BLaER1 (cell line): ENCODE measurements at regions not wholly inside any gene's neighbourhood (a gene's known extent, or its start where the extent isn't known, plus 50 kb on each side); places are given as distances from the start of the nearest gene placed in this dataset.
"Not testable (repeated sequence)": the region's sequence is repeated elsewhere in the genome, so short reads cannot be mapped to it uniquely, and the experiment has no call there.

Experiments used
- H3K27ac ChIP-seq: shearing (Covaris generic); formaldehyde crosslinking; 2 replicates; pipeline ENCODE4 v1.8.1; 2022
- H3K27me3 ChIP-seq: shearing (Covaris generic); formaldehyde crosslinking; 2 replicates; pipeline ENCODE4 v1.8.1; 2022
- H3K36me3 ChIP-seq: shearing (Covaris generic); formaldehyde crosslinking; 2 replicates; pipeline ENCODE4 v1.8.1; 2022
- H3K4me1 ChIP-seq: shearing (Covaris generic); formaldehyde crosslinking; 2 replicates; pipeline ENCODE4 v1.8.1; 2022
- H3K4me2 ChIP-seq: shearing (Covaris generic); formaldehyde crosslinking; 2 replicates; pipeline ENCODE4 v1.8.1; 2022
- H3K4me3 ChIP-seq: shearing (Covaris generic); formaldehyde crosslinking; 2 replicates; pipeline ENCODE4 v1.8.1; 2022
- H3K9ac ChIP-seq: shearing (Covaris generic); formaldehyde crosslinking; 2 replicates; pipeline ENCODE4 v1.8.1; 2022
- H3K9me3 ChIP-seq: shearing (Covaris generic); formaldehyde crosslinking; 2 replicates; pipeline ENCODE4 v1.8.1; 2022
- H4K20me1 ChIP-seq: shearing (Covaris generic); formaldehyde crosslinking; 2 replicates; pipeline ENCODE4 v1.8.1; 2022
- Cebpa-rat ChIP-seq: shearing (Covaris generic); IDR thresholded peaks from 2 replicates; pipeline ENCODE4 v1.8.1; 2022

GRCh38 chr2:163081754-163082153, 243.2 kb upstream of the KCNH7 start:
- Histone ChIP-seq H3K36me3 (no peaks in the 10 kb centered on the region), H3K4me3 (no peak overlapping the region), H4K20me1 (no peaks in the 10 kb centered on the region), H3K4me1 (no peaks in the 10 kb centered on the region), H3K27me3 (no peaks in the 10 kb centered on the region), H3K9ac (no peak overlapping the region), H3K9me3 (no peaks in the 10 kb centered on the region), H3K4me2 (no peak overlapping the region), H3K27ac (no peak overlapping the region)
- TF ChIP-seq Cebpa-rat: no peak

- no peak for TF ChIP-seq Cebpa-rat
- H4K20me1 ChIP-seq: no peaks in the 10 kb centered on the region
- no peak overlapping the region for H3K4me2 ChIP-seq
- H3K27ac ChIP-seq: no peak overlapping the region
- H3K9me3 ChIP-seq: peaks cover 8% of the 10 kb centered on the region; the same call in 1 of the 2 replicates
- no peaks in the 10 kb centered on the region for H3K27me3 ChIP-seq
- H3K4me1 ChIP-seq: no peaks in the 10 kb centered on the region
- H3K9ac ChIP-seq: no peak overlapping the region
- H3K36me3 ChIP-seq: no peaks in the 10 kb centered on the region
- no peak overlapping the region for H3K4me3 ChIP-seq
These were observed 238.7 kb upstream of the KCNH7 start for GRCh38 chr2:163077241-163077640.

GRCh38 chr2:163066085-163066484, 227.5 kb upstream of the KCNH7 start:
- H3K4me1 ChIP-seq: no peaks in the 10 kb centered on the region
- no peak overlapping the region for H3K4me3 ChIP-seq
- H3K36me3 ChIP-seq: no peaks in the 10 kb centered on the region
- no peaks in the 10 kb centered on the region for H3K27me3 ChIP-seq
- H3K9me3 ChIP-seq: no peaks in the 10 kb centered on the region
- no peaks in the 10 kb centered on the region for H4K20me1 ChIP-seq
- no peak overlapping the region for H3K4me2 ChIP-seq
- no peak overlapping the region for H3K27ac ChIP-seq
- no peak for TF ChIP-seq Cebpa-rat
- H3K9ac ChIP-seq: no peak overlapping the region

- Histone ChIP-seq H3K36me3 (no peaks in the 10 kb centered on the region), H3K27ac (no peak overlapping the region), H3K4me2 (no peak overlapping the region), H3K9me3 (no peaks in the 10 kb centered on the region), H4K20me1 (no peaks in the 10 kb centered on the region), H3K4me1 (no peaks in the 10 kb centered on the region), H3K9ac (no peak overlapping the region), H3K4me3 (no peak overlapping the region), H3K27me3 (no peaks in the 10 kb centered on the region)
- TF ChIP-seq Cebpa-rat: no peak
These were observed 224.0 kb upstream of the KCNH7 start for GRCh38 chr2:163062524-163062923.

GRCh38 chr2:163046615-163047014, 208.0 kb upstream of the KCNH7 start:
- no peaks in the 10 kb centered on the region for H3K9me3 ChIP-seq
- TF ChIP-seq Cebpa-rat: no peak
- no peak overlapping the region for H3K27ac ChIP-seq
- H3K27me3 ChIP-seq: no peaks in the 10 kb centered on the region
- H3K36me3 ChIP-seq: no peaks in the 10 kb centered on the region
- no peak overlapping the region for H3K9ac ChIP-seq
- no peaks in the 10 kb centered on the region for H3K4me1 ChIP-seq
- no peaks in the 10 kb centered on the region for H4K20me1 ChIP-seq
- H3K4me3 ChIP-seq: no peak overlapping the region
- H3K4me2 ChIP-seq: no peak overlapping the region

- Histone ChIP-seq H4K20me1 (no peaks in the 10 kb centered on the region), H3K9me3 (no peaks in the 10 kb centered on the region), H3K27me3 (no peaks in the 10 kb centered on the region), H3K9ac (no peak overlapping the region), H3K4me3 (no peak overlapping the region), H3K4me1 (no peaks in the 10 kb centered on the region), H3K4me2 (no peak overlapping the region), H3K27ac (no peak overlapping the region), H3K36me3 (no peaks in the 10 kb centered on the region)
- no peak for TF ChIP-seq Cebpa-rat
These were observed 207.3 kb upstream of the KCNH7 start for GRCh38 chr2:163045830-163046229.

- Histone ChIP-seq H3K4me1 (no peaks in the 10 kb centered on the region), H4K20me1 (no peaks in the 10 kb centered on the region), H3K36me3 (no peaks in the 10 kb centered on the region), H3K4me2 (no peak overlapping the region), H3K9me3 (no peaks in the 10 kb centered on the region), H3K27me3 (no peaks in the 10 kb centered on the region), H3K9ac (no peak overlapping the region), H3K4me3 (no peak overlapping the region), H3K27ac (no peak overlapping the region)
- TF ChIP-seq Cebpa-rat: no peak
These were observed 205.5 kb upstream of the KCNH7 start for GRCh38 chr2:163044114-163044513.

GRCh38 chr2:163043201-163043600, 204.6 kb upstream of the KCNH7 start:
- no peak overlapping the region for H3K27ac ChIP-seq
- no peaks in the 10 kb centered on the region for H3K36me3 ChIP-seq
- no peak for TF ChIP-seq Cebpa-rat
- H3K4me1 ChIP-seq: no peaks in the 10 kb centered on the region
- no peaks in the 10 kb centered on the region for H4K20me1 ChIP-seq
- no peaks in the 10 kb centered on the region for H3K27me3 ChIP-seq
- H3K4me3 ChIP-seq: no peak overlapping the region
- H3K4me2 ChIP-seq: no peak overlapping the region
- H3K9ac ChIP-seq: no peak overlapping the region
- H3K9me3 ChIP-seq: no peaks in the 10 kb centered on the region

GRCh38 chr2:163039266-163039665, 200.7 kb upstream of the KCNH7 start:
- Histone ChIP-seq H3K36me3 (no peaks in the 10 kb centered on the region), H3K4me2 (no peak overlapping the region), H3K9me3 (no peaks in the 10 kb centered on the region), H3K9ac (no peak overlapping the region), H4K20me1 (no peaks in the 10 kb centered on the region), H3K27ac (no peak overlapping the region), H3K27me3 (no peaks in the 10 kb centered on the region), H3K4me1 (no peaks in the 10 kb centered on the region), H3K4me3 (no peak overlapping the region)
- no peak for TF ChIP-seq Cebpa-rat

GRCh38 chr2:163028807-163029206, 190.2 kb upstream of the KCNH7 start:
- Histone ChIP-seq H3K4me1 (no peaks in the 10 kb centered on the region), H3K9me3 (no peaks in the 10 kb centered on the region), H3K27me3 (no peaks in the 10 kb centered on the region), H3K27ac (no peak overlapping the region), H3K4me3 (no peak overlapping the region), H4K20me1 (no peaks in the 10 kb centered on the region), H3K9ac (no peak overlapping the region), H3K4me2 (no peak overlapping the region), H3K36me3 (no peaks in the 10 kb centered on the region)
- TF ChIP-seq Cebpa-rat: no peak

- H3K4me2 ChIP-seq, H3K36me3 ChIP-seq, H3K27ac ChIP-seq, H3K4me3 ChIP-seq, H3K9me3 ChIP-seq, H3K27me3 ChIP-seq, H3K9ac ChIP-seq, H3K4me1 ChIP-seq, H4K20me1 ChIP-seq: not testable (repeated sequence)
These were observed 187.7 kb upstream of the KCNH7 start for GRCh38 chr2:163026136-163026775.

- not testable (repeated sequence) for H3K27ac ChIP-seq, H3K4me2 ChIP-seq, H3K27me3 ChIP-seq, H3K9ac ChIP-seq, H3K4me3 ChIP-seq, H3K36me3 ChIP-seq, H3K4me1 ChIP-seq, H3K9me3 ChIP-seq, H4K20me1 ChIP-seq
These were observed 178.3 kb upstream of the KCNH7 start for GRCh38 chr2:163016882-163017281.
